Calu3 (cell line): ENCODE measurements at regions not wholly inside any gene's neighbourhood (a gene's known extent, or its start where the extent isn't known, plus 50 kb on each side); places are given as distances from the start of the nearest gene placed in this dataset.
"Not testable (repeated sequence)": the region's sequence is repeated elsewhere in the genome, so short reads cannot be mapped to it uniquely, and the experiment has no call there.

Experiments used
- BruUV-seq: library from RNA; stranded (reverse); fragments of 400-500 nt; replicated peaks from 2 replicates; lab custom pipeline; 2021; lab: Mats Ljungman, UMichigan
- CTCF ChIA-PET: fragments of 300-600 bp; sonication (Branson Sonifier 250); formaldehyde crosslinking; loops from one replicate; lab custom pipeline; 2022; ENCODE audit warnings: antibody characterized with exemption; lab: Charles Lee
- DNase-seq: peaks from one replicate; pipeline ENCODE4 v3.0.0; 2022
- H3K27ac Mint-ChIP-seq: one replicate; pipeline ENCODE4 v1.8.0; 2022; ENCODE audit warnings: mixed read lengths; ENCODE audit not compliant: unreplicated experiment
- H3K27me3 Mint-ChIP-seq: one replicate; pipeline ENCODE4 v1.8.0; 2022; ENCODE audit warnings: mixed read lengths; ENCODE audit not compliant: unreplicated experiment
- H3K36me3 Mint-ChIP-seq: one replicate; pipeline ENCODE4 v1.8.0; 2022; ENCODE audit warnings: mild to moderate bottlenecking, moderate library complexity, mixed read lengths; ENCODE audit not compliant: insufficient read depth, unreplicated experiment
- H3K4me1 Mint-ChIP-seq: one replicate; pipeline ENCODE4 v1.8.0; 2022; ENCODE audit warnings: mild to moderate bottlenecking, low read depth, mixed read lengths; ENCODE audit not compliant: unreplicated experiment
- H3K4me3 Mint-ChIP-seq: one replicate; pipeline ENCODE4 v1.8.0; 2022; ENCODE audit warnings: mild to moderate bottlenecking, low read depth, moderate library complexity, mixed read lengths; ENCODE audit not compliant: unreplicated experiment
- H3K9me3 Mint-ChIP-seq: one replicate; pipeline ENCODE4 v1.8.0; 2022; ENCODE audit warnings: low read depth, mixed read lengths; ENCODE audit not compliant: unreplicated experiment
- CTCF ChIP-seq: fragments of 200-600 bp; IDR thresholded peaks from one replicate; pipeline ENCODE4 v1.8.0; 2022; ENCODE audit warnings: antibody characterized with exemption; ENCODE audit not compliant: unreplicated experiment
- intact Hi-C: fragments of 100-400 bp; cut with micrococcal nuclease; formaldehyde crosslinking; loops from one replicate; pipeline ENCODE4 v1.10.0; 2022; ENCODE audit not compliant: unreplicated experiment

GRCh38 chr9:78172610-78173009, 63.3 kb upstream of the CEP78 start:
- DNase-seq, H3K4me3 Mint-ChIP-seq, CTCF ChIA-PET, intact Hi-C loops, H3K4me1 Mint-ChIP-seq, H3K9me3 Mint-ChIP-seq, BruUV-seq, H3K27ac Mint-ChIP-seq, H3K36me3 Mint-ChIP-seq, H3K27me3 Mint-ChIP-seq: not testable (repeated sequence)

GRCh38 chr9:78171651-78172050, 64.2 kb upstream of the CEP78 start:
- DNase-seq, result no peak
- intact Hi-C loops, result no loop called here
- H3K27me3 Mint-ChIP-seq, result no peaks in the 10 kb centered on the region
- H3K27ac Mint-ChIP-seq, result no peak overlapping the region
- H3K36me3 Mint-ChIP-seq, result no peaks in the 10 kb centered on the region
- CTCF ChIA-PET, result no interaction called here
- TF ChIP-seq CTCF, result no peak
- no peak overlapping the region for H3K4me3 Mint-ChIP-seq
- no peaks in the 10 kb centered on the region for H3K9me3 Mint-ChIP-seq
- no peaks in the 10 kb centered on the region for H3K4me1 Mint-ChIP-seq
- no TSS peak for BruUV-seq

GRCh38 chr9:78169125-78169524, 66.8 kb upstream of the CEP78 start:
- Mint-ChIP-seq H3K36me3 (no peaks in the 10 kb centered on the region), H3K4me3 (no peak overlapping the region), H3K27ac (no peak overlapping the region), H3K27me3 (no peaks in the 10 kb centered on the region), H3K4me1 (no peaks in the 10 kb centered on the region), H3K9me3 (no peaks in the 10 kb centered on the region)
- BruUV-seq, result no TSS peak
- no peak for TF ChIP-seq CTCF
- CTCF ChIA-PET, result no interaction called here
- DNase-seq, result no peak
- intact Hi-C loops, result no loop called here

GRCh38 chr9:78167356-78167755, 68.5 kb upstream of the CEP78 start:
- no TSS peak for BruUV-seq
- peak; percentile 31 for DNase-seq
- H3K4me1 Mint-ChIP-seq, result no peaks in the 10 kb centered on the region
- no peak overlapping the region for H3K27ac Mint-ChIP-seq
- no peaks in the 10 kb centered on the region for H3K27me3 Mint-ChIP-seq
- CTCF ChIA-PET, result no interaction called here
- H3K36me3 Mint-ChIP-seq, result no peaks in the 10 kb centered on the region
- H3K4me3 Mint-ChIP-seq, result no peak overlapping the region
- intact Hi-C loops, result no loop called here
- TF ChIP-seq CTCF, result no peak
- peaks cover 7% of the 10 kb centered on the region for H3K9me3 Mint-ChIP-seq

DNA sequence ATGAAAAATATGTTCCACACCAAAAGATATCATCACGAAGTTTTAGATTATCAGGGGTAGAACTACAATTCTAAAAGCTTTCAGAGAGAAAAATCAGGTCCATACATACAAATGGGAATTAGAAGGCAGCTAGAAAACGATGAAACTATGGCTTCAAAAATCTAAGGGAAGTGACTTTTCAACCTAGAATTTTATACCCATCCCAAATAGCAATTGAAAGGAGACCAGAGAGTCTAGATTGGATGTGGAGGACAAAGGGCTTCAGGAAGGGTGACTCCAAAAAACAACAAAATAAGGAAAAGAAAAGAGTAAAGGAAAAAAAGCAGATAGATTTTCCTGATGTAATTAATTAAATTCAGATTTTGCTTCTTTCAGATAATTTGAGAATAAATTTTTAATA, 72.0 kb upstream of the CEP78 start:
- H3K36me3 Mint-ChIP-seq, result no peaks in the 10 kb centered on the region
- CTCF ChIA-PET, result no interaction called here
- no peak overlapping the region for H3K4me3 Mint-ChIP-seq
- TF ChIP-seq CTCF, result no peak
- no peak for DNase-seq
- intact Hi-C loops, result no loop called here
- no peak overlapping the region for H3K27ac Mint-ChIP-seq
- H3K4me1 Mint-ChIP-seq, result no peaks in the 10 kb centered on the region
- H3K27me3 Mint-ChIP-seq, result no peaks in the 10 kb centered on the region
- no TSS peak for BruUV-seq
- H3K9me3 Mint-ChIP-seq, result peaks cover 7% of the 10 kb centered on the region
